Liver (tissue), 8 donors: ENCODE measurements at regions not wholly inside any gene's neighbourhood (a gene's known extent, or its start where the extent isn't known, plus 50 kb on each side); places are given as distances from the start of the nearest gene placed in this dataset.

ENCODE experiments used
- DNase-seq: peaks from one replicate; pipeline ENCODE4 v3.0.0-alpha.2; 2017; ENCODE audit warnings: low spot score
- H3K27ac ChIP-seq, 2 donors: one replicate each; pipeline ENCODE4 v1.7.0; 2013; ENCODE audit warnings: inconsistent platforms in 2 of 2, low read length in 2 of 2, control low read depth in 1 of 2, low read depth in 1 of 2, mild to moderate bottlenecking in 1 of 2
- H3K27me3 ChIP-seq, 4 donors: one replicate each; pipeline versions ENCODE4 v1.6.1 to v1.7.0; 2013; ENCODE audit warnings: low read length in 3 of 4, inconsistent platforms in 1 of 4, mild to moderate bottlenecking in 1 of 4, moderate library complexity in 1 of 4; ENCODE audit not compliant: control insufficient read depth in 4 of 4, insufficient read depth in 4 of 4
- H3K36me3 ChIP-seq, 4 donors: one replicate each; pipeline versions ENCODE4 v1.6.1 to v1.7.0; 2013; ENCODE audit warnings: low read length in 3 of 4, mild to moderate bottlenecking in 3 of 4, low read depth in 1 of 4, moderate library complexity in 1 of 4; ENCODE audit not compliant: control insufficient read depth in 4 of 4, insufficient read depth in 3 of 4
- H3K4me1 ChIP-seq, 4 donors: one replicate each; pipeline versions ENCODE4 v1.6.1 to v1.7.0; 2013; ENCODE audit warnings: low read length in 3 of 4, mild to moderate bottlenecking in 3 of 4, moderate library complexity in 1 of 4; ENCODE audit not compliant: control insufficient read depth in 4 of 4, insufficient read depth in 4 of 4
- H3K4me3 ChIP-seq, 3 donors: one replicate each; pipeline versions ENCODE4 v1.6.1 to v1.7.0; 2013; ENCODE audit warnings: low read length in 3 of 3, control low read depth in 1 of 3, low read depth in 1 of 3, mild to moderate bottlenecking in 1 of 3
- H3K9ac ChIP-seq, 2 donors: one replicate each; pipeline ENCODE4 v1.7.0; 2013; ENCODE audit warnings: low read length in 2 of 2, mild to moderate bottlenecking in 2 of 2, moderate library complexity in 2 of 2, control low read depth in 1 of 2, low read depth in 1 of 2
- H3K9me3 ChIP-seq, 4 donors: one replicate each; pipeline versions ENCODE4 v1.6.1 to v1.7.0; 2013; ENCODE audit warnings: low read length in 3 of 4; ENCODE audit not compliant: control insufficient read depth in 4 of 4
- ATF3 ChIP-seq: IDR thresholded peaks from 2 replicates; pipeline ENCODE4 v1.6.1; 2016; ENCODE audit warnings: antibody characterized with exemption
- EGR1 ChIP-seq, 2 donors: IDR thresholded peaks; 2 replicates each; pipeline ENCODE4 v1.6.1; 2016 to 2018; ENCODE audit warnings: antibody characterized with exemption in 2 of 2, low read depth in 2 of 2
- FOXA1 ChIP-seq: IDR thresholded peaks from 2 replicates; pipeline ENCODE4 v1.6.1; 2016; ENCODE audit warnings: antibody characterized with exemption
- FOXA2 ChIP-seq: IDR thresholded peaks from 2 replicates; pipeline ENCODE4 v1.6.1; 2016; ENCODE audit warnings: antibody characterized with exemption
- GABPA ChIP-seq, 2 donors: IDR thresholded peaks in 1 of 2; conservative IDR thresholded peaks in 1 of 2; 2 replicates each; pipeline ENCODE4 v1.6.1; 2016; ENCODE audit warnings: antibody characterized with exemption in 2 of 2, mild to moderate bottlenecking in 1 of 2, moderate library complexity in 1 of 2
- HNF4A ChIP-seq, 2 donors: conservative IDR thresholded peaks; 2 replicates each; pipeline ENCODE4 v1.6.1; 2016; ENCODE audit warnings: antibody characterized with exemption in 2 of 2, mild to moderate bottlenecking in 2 of 2
- HNF4G ChIP-seq: IDR thresholded peaks from 2 replicates; pipeline ENCODE4 v1.6.1; 2016; ENCODE audit warnings: antibody characterized with exemption
- JUND ChIP-seq, 2 donors: IDR thresholded peaks; 2 replicates each; pipeline ENCODE4 v1.6.1; 2016; ENCODE audit warnings: antibody characterized with exemption in 2 of 2
- MAX ChIP-seq: IDR thresholded peaks from 2 replicates; pipeline ENCODE4 v1.6.1; 2016; ENCODE audit warnings: antibody characterized with exemption
- NR2F2 ChIP-seq: IDR thresholded peaks from 2 replicates; pipeline ENCODE4 v1.6.1; 2016; ENCODE audit warnings: antibody characterized with exemption
- RAD21 ChIP-seq, 2 donors: IDR thresholded peaks; 2 replicates each; pipeline ENCODE4 v1.6.1; 2016; ENCODE audit warnings: antibody characterized with exemption in 2 of 2, mild to moderate bottlenecking in 2 of 2
- RXRA ChIP-seq, 2 donors: IDR thresholded peaks; 2 replicates each; pipeline ENCODE4 v1.6.1; 2017 to 2018; ENCODE audit warnings: antibody characterized with exemption in 2 of 2, mild to moderate bottlenecking in 1 of 2
- SP1 ChIP-seq: IDR thresholded peaks from 2 replicates; pipeline ENCODE4 v1.6.1; 2018; ENCODE audit warnings: antibody characterized with exemption, mild to moderate bottlenecking
- YY1 ChIP-seq: IDR thresholded peaks from 2 replicates; pipeline ENCODE4 v1.6.1; 2016; ENCODE audit warnings: antibody characterized with exemption, mild to moderate bottlenecking
- WGBS: extraction: QIAGEN DNeasy Blood & Tissue Kit; methylation state at CpG from one replicate; pipeline ENCODE4 v1.1.7; 2013; 5-methylcytosine and 5-hydroxymethylcytosine counted together
- TF ChIP-seq, protein P1 (sequence below): IDR thresholded peaks from 2 replicates; pipeline ENCODE4 v1.6.1; 2016; ENCODE audit warnings: antibody characterized with exemption
- TF ChIP-seq, protein P2 (sequence below): fragments of 150-350 bp; IDR thresholded peaks from 2 replicates; pipeline ENCODE4 v1.5.1; 2017; ENCODE audit warnings: improper control_type of control experiment, low read depth, low read length; ENCODE audit not compliant: missing input control
- donor health status: healthy.
- donor health status: healthy.
- donor health status: healthy.
- donor health status: healthy.
- donor health status: healthy.

DNA sequence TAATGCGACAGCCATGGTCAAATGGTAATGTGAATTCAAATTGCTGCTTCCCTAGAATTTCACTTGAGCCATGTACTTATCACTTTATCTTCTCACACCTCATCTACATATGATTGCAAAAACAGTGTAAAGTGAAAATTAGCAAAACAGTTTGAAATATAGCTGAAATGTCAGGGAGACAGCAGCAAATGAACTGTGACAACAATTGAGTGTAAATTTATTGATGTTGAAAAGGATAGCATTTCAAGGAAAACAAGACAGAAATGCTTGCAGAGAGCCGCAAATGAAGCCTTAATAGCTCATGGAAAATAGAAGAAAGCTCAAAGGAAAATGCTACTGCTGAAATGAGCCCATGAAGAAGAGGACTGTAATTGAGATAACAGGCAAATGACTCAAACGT, 516.2 kb upstream of the POT1 start:
- Histone ChIP-seq H3K27me3 (no peaks in the 10 kb centered on the region), H3K27ac (no peak overlapping the region), H3K9ac (no peak overlapping the region), H3K9me3 (no peaks in the 10 kb centered on the region), H3K36me3 (no peaks in the 10 kb centered on the region), H3K4me1 (no peaks in the 10 kb centered on the region), H3K4me3 (no peak overlapping the region)
- no peak for TF ChIP-seq FOXA2
- no peak for TF ChIP-seq GABPA (IDR thresholded peaks at IDR 0.05 in 1 of 2, conservative IDR thresholded peaks at IDR 0.05 in 1 of 2)
- TF ChIP-seq EGR1 (IDR thresholded peaks at IDR 0.05; ENCODE audit: low read depth in 2 of 2) = no peak
- TF ChIP-seq JUND (IDR thresholded peaks at IDR 0.05) = no peak
- TF ChIP-seq RXRA (IDR thresholded peaks at IDR 0.05) = no peak
- no peak for TF ChIP-seq YY1
- TF ChIP-seq SP1 = no peak
- TF ChIP-seq ATF3 = no peak
- TF ChIP-seq FOXA1 = no peak
- WGBS = 55% methylated on average over 3 of the region's 3 CpGs
- DNase-seq = no peak

- no peak overlapping the region for H3K27ac ChIP-seq
- H3K9ac ChIP-seq = no peak overlapping the region
- no peak for DNase-seq
- H3K9me3 ChIP-seq = no peaks in the 10 kb centered on the region
- no peaks in the 10 kb centered on the region for H3K4me1 ChIP-seq
- H3K4me3 ChIP-seq = no peak overlapping the region
- H3K27me3 ChIP-seq = no peaks in the 10 kb centered on the region
- TF ChIP-seq, protein P1, sequence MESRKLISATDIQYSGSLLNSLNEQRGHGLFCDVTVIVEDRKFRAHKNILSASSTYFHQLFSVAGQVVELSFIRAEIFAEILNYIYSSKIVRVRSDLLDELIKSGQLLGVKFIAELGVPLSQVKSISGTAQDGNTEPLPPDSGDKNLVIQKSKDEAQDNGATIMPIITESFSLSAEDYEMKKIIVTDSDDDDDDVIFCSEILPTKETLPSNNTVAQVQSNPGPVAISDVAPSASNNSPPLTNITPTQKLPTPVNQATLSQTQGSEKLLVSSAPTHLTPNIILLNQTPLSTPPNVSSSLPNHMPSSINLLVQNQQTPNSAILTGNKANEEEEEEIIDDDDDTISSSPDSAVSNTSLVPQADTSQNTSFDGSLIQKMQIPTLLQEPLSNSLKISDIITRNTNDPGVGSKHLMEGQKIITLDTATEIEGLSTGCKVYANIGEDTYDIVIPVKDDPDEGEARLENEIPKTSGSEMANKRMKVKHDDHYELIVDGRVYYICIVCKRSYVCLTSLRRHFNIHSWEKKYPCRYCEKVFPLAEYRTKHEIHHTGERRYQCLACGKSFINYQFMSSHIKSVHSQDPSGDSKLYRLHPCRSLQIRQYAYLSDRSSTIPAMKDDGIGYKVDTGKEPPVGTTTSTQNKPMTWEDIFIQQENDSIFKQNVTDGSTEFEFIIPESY = no peak
- TF ChIP-seq ATF3 (no peak), MAX (no peak), GABPA (IDR thresholded peaks at IDR 0.05 in 1 of 2, conservative IDR thresholded peaks at IDR 0.05 in 1 of 2) (no peak), EGR1 (IDR thresholded peaks at IDR 0.05; ENCODE audit: low read depth in 2 of 2) (no peak), FOXA2 (no peak), RXRA (IDR thresholded peaks at IDR 0.05) (no peak), RAD21 (IDR thresholded peaks at IDR 0.05) (no peak), HNF4A (conservative IDR thresholded peaks at IDR 0.05) (no peak), JUND (IDR thresholded peaks at IDR 0.05) (no peak), NR2F2 (no peak), HNF4G (no peak)
- TF ChIP-seq, protein P2, sequence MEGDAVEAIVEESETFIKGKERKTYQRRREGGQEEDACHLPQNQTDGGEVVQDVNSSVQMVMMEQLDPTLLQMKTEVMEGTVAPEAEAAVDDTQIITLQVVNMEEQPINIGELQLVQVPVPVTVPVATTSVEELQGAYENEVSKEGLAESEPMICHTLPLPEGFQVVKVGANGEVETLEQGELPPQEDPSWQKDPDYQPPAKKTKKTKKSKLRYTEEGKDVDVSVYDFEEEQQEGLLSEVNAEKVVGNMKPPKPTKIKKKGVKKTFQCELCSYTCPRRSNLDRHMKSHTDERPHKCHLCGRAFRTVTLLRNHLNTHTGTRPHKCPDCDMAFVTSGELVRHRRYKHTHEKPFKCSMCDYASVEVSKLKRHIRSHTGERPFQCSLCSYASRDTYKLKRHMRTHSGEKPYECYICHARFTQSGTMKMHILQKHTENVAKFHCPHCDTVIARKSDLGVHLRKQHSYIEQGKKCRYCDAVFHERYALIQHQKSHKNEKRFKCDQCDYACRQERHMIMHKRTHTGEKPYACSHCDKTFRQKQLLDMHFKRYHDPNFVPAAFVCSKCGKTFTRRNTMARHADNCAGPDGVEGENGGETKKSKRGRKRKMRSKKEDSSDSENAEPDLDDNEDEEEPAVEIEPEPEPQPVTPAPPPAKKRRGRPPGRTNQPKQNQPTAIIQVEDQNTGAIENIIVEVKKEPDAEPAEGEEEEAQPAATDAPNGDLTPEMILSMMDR = no peak
- no peaks in the 10 kb centered on the region for H3K36me3 ChIP-seq
- 53% methylated on average over 1 of the region's 1 CpG for WGBS
Measured at GRCh38 chr7:125444864-125445263, 515.2 kb upstream of the POT1 start.
